ENCODE measurements at regions not wholly inside any gene's neighbourhood (a gene's known extent, or its start where the extent isn't known, plus 50 kb on each side); places are given as distances from the start of the nearest gene placed in this dataset.

DNA sequence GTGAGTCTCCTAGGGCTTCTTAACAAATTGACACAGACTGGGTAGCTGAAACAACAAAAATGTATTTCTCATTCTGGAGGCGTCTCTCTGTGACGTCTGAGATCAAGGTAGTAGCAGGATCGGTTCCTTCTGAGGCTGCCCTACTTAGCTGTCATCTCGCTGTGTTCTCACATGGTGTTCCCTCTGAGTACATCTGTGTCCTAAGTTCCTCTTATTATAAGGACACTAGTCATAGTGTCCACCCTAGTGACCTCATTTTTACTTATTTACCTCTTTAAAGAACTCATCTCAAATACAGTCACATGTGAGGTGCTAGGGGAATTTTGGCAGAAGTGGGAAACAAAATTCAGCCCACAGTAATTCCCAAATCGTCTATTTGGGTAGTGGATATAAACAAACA lies 529.1 kb downstream of the NPIPA7 start:
- H3K4me3 Mint-ChIP-seq (ENCODE audit: unreplicated experiment), result no peak overlapping the region
- DNase-seq, result no peak
- Histone ChIP-seq H3K27me3 (replicated peaks; ENCODE audit: control insufficient read depth, insufficient read depth, low read length) (no peaks in the 10 kb centered on the region), H3K4me1 (no peaks in the 10 kb centered on the region), H3K4me3 (ENCODE audit: low read depth, low read length) (no peak overlapping the region), H3K36me3 (ENCODE audit: control insufficient read depth, insufficient read depth, low read length) (no peaks in the 10 kb centered on the region), H3K9me3 (no peaks in the 10 kb centered on the region)
- H3K4me1 Mint-ChIP-seq (ENCODE audit: low read depth, unreplicated experiment), result no peaks in the 10 kb centered on the region
- POLR2A ChIA-PET, result no interaction called here
- no peaks in the 10 kb centered on the region for H3K36me3 Mint-ChIP-seq (ENCODE audit: insufficient read depth, unreplicated experiment)
- peaks cover 3% of the 10 kb centered on the region for H3K27me3 Mint-ChIP-seq (ENCODE audit: insufficient read depth, unreplicated experiment)
- no peaks in the 10 kb centered on the region for H3K9me3 Mint-ChIP-seq (ENCODE audit: unreplicated experiment)
- TF ChIP-seq, protein P1, sequence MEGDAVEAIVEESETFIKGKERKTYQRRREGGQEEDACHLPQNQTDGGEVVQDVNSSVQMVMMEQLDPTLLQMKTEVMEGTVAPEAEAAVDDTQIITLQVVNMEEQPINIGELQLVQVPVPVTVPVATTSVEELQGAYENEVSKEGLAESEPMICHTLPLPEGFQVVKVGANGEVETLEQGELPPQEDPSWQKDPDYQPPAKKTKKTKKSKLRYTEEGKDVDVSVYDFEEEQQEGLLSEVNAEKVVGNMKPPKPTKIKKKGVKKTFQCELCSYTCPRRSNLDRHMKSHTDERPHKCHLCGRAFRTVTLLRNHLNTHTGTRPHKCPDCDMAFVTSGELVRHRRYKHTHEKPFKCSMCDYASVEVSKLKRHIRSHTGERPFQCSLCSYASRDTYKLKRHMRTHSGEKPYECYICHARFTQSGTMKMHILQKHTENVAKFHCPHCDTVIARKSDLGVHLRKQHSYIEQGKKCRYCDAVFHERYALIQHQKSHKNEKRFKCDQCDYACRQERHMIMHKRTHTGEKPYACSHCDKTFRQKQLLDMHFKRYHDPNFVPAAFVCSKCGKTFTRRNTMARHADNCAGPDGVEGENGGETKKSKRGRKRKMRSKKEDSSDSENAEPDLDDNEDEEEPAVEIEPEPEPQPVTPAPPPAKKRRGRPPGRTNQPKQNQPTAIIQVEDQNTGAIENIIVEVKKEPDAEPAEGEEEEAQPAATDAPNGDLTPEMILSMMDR (IDR thresholded peaks at IDR 0.05; ENCODE audit: insufficient read depth in 1 of 2, low read depth in 1 of 2, low read length in 1 of 2, severe bottlenecking in 1 of 2, unreplicated experiment in 1 of 2), result no peak
- CTCF ChIA-PET, result no interaction called here
- intact Hi-C loops (cut with micrococcal nuclease; ENCODE audit: unreplicated experiment), result no loop called here
- no peak overlapping the region for H3K27ac Mint-ChIP-seq (ENCODE audit: unreplicated experiment)
- BruUV-seq (replicated peaks), result no TSS peak

DNA sequence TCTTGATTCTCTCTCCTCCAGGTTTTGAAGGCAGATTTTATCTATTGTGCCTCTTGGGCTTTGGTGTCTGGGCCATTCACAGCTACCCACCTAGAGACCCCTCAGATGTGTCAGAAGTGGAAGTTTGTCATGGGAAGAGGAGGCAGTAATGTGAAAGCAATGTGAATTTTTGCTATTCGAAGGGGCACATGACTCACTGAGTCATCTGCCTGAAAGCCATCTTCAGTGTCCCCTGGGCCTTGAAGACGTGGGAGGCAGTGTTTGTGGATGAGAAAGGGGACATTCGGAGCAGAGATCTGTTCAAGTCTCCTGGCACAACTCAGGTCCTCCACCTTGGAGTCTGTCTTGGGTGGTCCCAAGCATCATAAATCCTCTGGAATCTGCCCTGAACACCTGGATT lies 530.2 kb downstream of the NPIPA7 start:
- H3K4me3 ChIP-seq (ENCODE audit: low read depth, low read length), result no peak overlapping the region
- no peaks in the 10 kb centered on the region for H3K4me1 Mint-ChIP-seq (ENCODE audit: low read depth, unreplicated experiment)
- BruUV-seq (replicated peaks), result no TSS peak
- H3K4me3 Mint-ChIP-seq (ENCODE audit: unreplicated experiment), result no peak overlapping the region
- no peaks in the 10 kb centered on the region for H3K9me3 Mint-ChIP-seq (ENCODE audit: unreplicated experiment)
- DNase-seq, result no peak
- H3K27me3 Mint-ChIP-seq (ENCODE audit: insufficient read depth, unreplicated experiment), result peaks cover 3% of the 10 kb centered on the region
- intact Hi-C loops (cut with micrococcal nuclease; ENCODE audit: unreplicated experiment), result no loop called here
- H3K36me3 Mint-ChIP-seq (ENCODE audit: insufficient read depth, unreplicated experiment), result no peaks in the 10 kb centered on the region
- no peaks in the 10 kb centered on the region for H3K27me3 ChIP-seq (replicated peaks; ENCODE audit: control insufficient read depth, insufficient read depth, low read length)
- TF ChIP-seq, protein P1 (IDR thresholded peaks at IDR 0.05; ENCODE audit: insufficient read depth in 1 of 2, low read depth in 1 of 2, low read length in 1 of 2, severe bottlenecking in 1 of 2, unreplicated experiment in 1 of 2), result no peak
- no peak overlapping the region for H3K27ac Mint-ChIP-seq (ENCODE audit: unreplicated experiment)
- ChIA-PET CTCF (no interaction called here), POLR2A (no interaction called here)
- no peaks in the 10 kb centered on the region for H3K9me3 ChIP-seq
- H3K36me3 ChIP-seq (ENCODE audit: control insufficient read depth, insufficient read depth, low read length), result no peaks in the 10 kb centered on the region
- H3K4me1 ChIP-seq, result no peaks in the 10 kb centered on the region

DNA sequence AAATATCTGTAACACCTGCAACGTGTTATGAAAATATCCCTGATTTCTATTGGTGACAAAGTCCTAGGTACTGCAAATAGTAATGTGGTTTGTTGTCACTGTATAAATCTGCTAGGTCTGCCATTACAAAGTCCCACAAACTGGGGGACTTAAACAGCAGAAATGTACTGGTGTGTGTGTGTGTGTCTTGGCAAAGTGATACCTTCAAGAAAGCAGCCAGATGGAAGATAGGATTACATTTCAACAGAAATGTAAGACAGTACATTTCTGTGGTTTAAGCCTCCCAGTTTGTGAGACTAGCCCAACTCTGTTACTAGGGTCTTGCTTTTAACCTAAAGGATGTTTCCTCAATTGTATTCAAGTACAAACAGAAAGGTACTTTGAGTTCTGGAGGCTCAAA lies 531.7 kb downstream of the NPIPA7 start:
- no peaks in the 10 kb centered on the region for H3K36me3 Mint-ChIP-seq (ENCODE audit: insufficient read depth, unreplicated experiment)
- intact Hi-C loops (cut with micrococcal nuclease; ENCODE audit: unreplicated experiment), result no loop called here
- no peaks in the 10 kb centered on the region for H3K4me1 ChIP-seq
- H3K27ac Mint-ChIP-seq (ENCODE audit: unreplicated experiment), result no peak overlapping the region
- no peak overlapping the region for H3K4me3 ChIP-seq (ENCODE audit: low read depth, low read length)
- no peaks in the 10 kb centered on the region for H3K36me3 ChIP-seq (ENCODE audit: control insufficient read depth, insufficient read depth, low read length)
- H3K9me3 Mint-ChIP-seq (ENCODE audit: unreplicated experiment), result no peaks in the 10 kb centered on the region
- H3K27me3 Mint-ChIP-seq (ENCODE audit: insufficient read depth, unreplicated experiment), result no peaks in the 10 kb centered on the region
- no peak for DNase-seq
- CTCF ChIA-PET, result no interaction called here
- POLR2A ChIA-PET, result no interaction called here
- H3K27me3 ChIP-seq (replicated peaks; ENCODE audit: control insufficient read depth, insufficient read depth, low read length), result no peaks in the 10 kb centered on the region
- no peaks in the 10 kb centered on the region for H3K9me3 ChIP-seq
- TF ChIP-seq, protein P1 (IDR thresholded peaks at IDR 0.05; ENCODE audit: insufficient read depth in 1 of 2, low read depth in 1 of 2, low read length in 1 of 2, severe bottlenecking in 1 of 2, unreplicated experiment in 1 of 2), result no peak
- no peak overlapping the region for H3K4me3 Mint-ChIP-seq (ENCODE audit: unreplicated experiment)
- no TSS peak for BruUV-seq (replicated peaks)
- no peaks in the 10 kb centered on the region for H3K4me1 Mint-ChIP-seq (ENCODE audit: low read depth, unreplicated experiment)
